ENCODE measurements at regions not wholly inside any gene's neighbourhood (a gene's known extent, or its start where the extent isn't known, plus 50 kb on each side); places are given as distances from the start of the nearest gene placed in this dataset.
"Not testable (repeated sequence)": the region's sequence is repeated elsewhere in the genome, so short reads cannot be mapped to it uniquely, and the experiment has no call there.

DNA sequence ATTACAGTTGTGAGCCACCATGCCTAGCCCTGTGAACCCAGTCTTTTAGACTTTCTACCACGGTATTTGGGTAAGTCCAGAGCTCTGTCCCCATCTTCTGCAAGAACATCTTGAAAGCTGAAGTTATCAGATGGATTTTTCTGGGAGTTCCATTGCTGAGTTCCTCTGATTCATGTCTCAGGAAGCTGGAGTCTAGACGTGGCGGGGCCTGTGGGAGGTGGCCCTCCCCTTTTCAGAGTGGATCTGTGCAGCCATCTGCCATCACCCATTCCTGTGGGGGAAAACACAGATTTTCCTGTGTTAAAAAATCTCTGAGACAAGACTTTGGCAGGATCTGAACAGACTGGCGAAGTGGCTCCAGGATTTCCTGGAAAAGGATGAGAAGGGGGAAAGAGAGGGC lies 234.3 kb downstream of the NPIPA7 start:
- H3K27me3 ChIP-seq (replicated peaks in 1 of 2; ENCODE audit: control insufficient read depth in 2 of 2, extremely low read depth in 1 of 2, insufficient read depth in 2 of 2, low read length in 1 of 2); H3K4me3 Mint-ChIP-seq; H3K9me3 ChIP-seq; ATAC-seq (replicated peaks in 1 of 4); H3K9me3 Mint-ChIP-seq; H3K27me3 Mint-ChIP-seq; H3K4me1 ChIP-seq (ENCODE audit: control insufficient read depth in 1 of 2, extremely low read depth in 1 of 2, insufficient read depth in 2 of 2, low read length in 2 of 2); POLR2A ChIA-PET; H3K4me3 ChIP-seq (ENCODE audit: control insufficient read depth in 1 of 2, extremely low read depth in 1 of 2, low read length in 1 of 2); H3K4me1 Mint-ChIP-seq; H3K36me3 Mint-ChIP-seq; H3K36me3 ChIP-seq (ENCODE audit: control insufficient read depth in 2 of 2, extremely low read depth in 1 of 2, insufficient read depth in 1 of 2, low read length in 1 of 2); H3K27ac ChIP-seq (ENCODE audit: low read length); CTCF ChIA-PET; DNase-seq; H3K27ac Mint-ChIP-seq: not testable (repeated sequence)
- no CpG with 5 or more reads among the region's 4 CpGs for WGBS (ENCODE audit: insufficient coverage)

DNA sequence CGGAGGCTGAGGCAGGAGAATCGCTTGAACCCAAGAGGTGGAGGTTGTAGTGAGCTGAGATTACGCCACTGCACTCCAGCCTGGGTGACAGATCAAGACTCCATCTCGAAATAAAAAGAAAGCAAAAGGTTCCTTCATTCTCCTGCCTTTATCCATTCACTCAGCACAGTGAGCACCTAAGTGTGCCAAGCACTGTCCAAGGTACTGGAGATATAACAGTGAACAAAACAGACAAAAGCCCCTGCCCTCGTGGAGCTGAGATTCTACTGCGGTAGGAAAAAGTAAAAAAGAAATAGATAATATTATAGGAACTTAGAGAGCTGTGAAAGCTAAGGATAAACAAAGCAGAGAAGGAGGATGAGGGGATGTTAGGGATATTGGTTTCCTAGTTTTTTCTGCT lies 235.5 kb downstream of the NPIPA7 start:
- H3K9me3 ChIP-seq; DNase-seq; ATAC-seq (replicated peaks in 1 of 4); POLR2A ChIA-PET; H3K27ac Mint-ChIP-seq; H3K36me3 Mint-ChIP-seq; H3K27me3 ChIP-seq (replicated peaks in 1 of 2; ENCODE audit: control insufficient read depth in 2 of 2, extremely low read depth in 1 of 2, insufficient read depth in 2 of 2, low read length in 1 of 2); CTCF ChIA-PET; H3K4me3 Mint-ChIP-seq; H3K4me3 ChIP-seq (ENCODE audit: control insufficient read depth in 1 of 2, extremely low read depth in 1 of 2, low read length in 1 of 2); H3K4me1 ChIP-seq (ENCODE audit: control insufficient read depth in 1 of 2, extremely low read depth in 1 of 2, insufficient read depth in 2 of 2, low read length in 2 of 2); H3K4me1 Mint-ChIP-seq; H3K9me3 Mint-ChIP-seq; H3K27ac ChIP-seq (ENCODE audit: low read length); H3K27me3 Mint-ChIP-seq; H3K36me3 ChIP-seq (ENCODE audit: control insufficient read depth in 2 of 2, extremely low read depth in 1 of 2, insufficient read depth in 1 of 2, low read length in 1 of 2): not testable (repeated sequence)
- WGBS (ENCODE audit: insufficient coverage), result no CpG with 5 or more reads among the region's 6 CpGs

DNA sequence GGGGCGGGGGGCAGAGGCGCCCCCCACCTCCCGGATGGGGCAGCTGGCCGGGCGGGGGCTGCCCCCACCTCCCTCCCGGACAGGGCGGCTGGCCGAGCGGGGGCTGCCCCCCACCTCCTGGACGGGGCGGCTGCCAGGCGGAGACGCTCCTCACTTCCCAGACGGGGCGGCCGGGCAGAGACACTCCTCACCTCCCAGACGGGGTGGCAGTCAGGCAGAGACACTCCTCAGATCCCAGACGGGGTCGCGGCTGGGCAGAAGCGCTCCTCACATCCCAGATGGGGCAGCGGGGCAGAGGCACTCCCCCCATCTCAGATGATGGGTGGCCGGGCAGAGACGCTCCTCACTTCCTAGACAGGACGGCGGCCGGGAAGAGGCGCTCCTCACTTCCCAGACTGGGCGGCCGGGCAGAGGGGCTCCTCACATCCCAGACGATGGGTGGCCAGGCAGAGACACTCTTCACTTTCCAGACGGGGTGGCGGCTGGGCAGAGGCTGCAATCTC lies 240.1 kb downstream of the NPIPA7 start:
- H3K4me1 Mint-ChIP-seq; H3K36me3 Mint-ChIP-seq; H3K4me3 ChIP-seq (ENCODE audit: control insufficient read depth in 1 of 2, extremely low read depth in 1 of 2, low read length in 1 of 2); H3K9me3 ChIP-seq; CTCF ChIA-PET; H3K4me3 Mint-ChIP-seq; DNase-seq; POLR2A ChIA-PET; H3K36me3 ChIP-seq (ENCODE audit: control insufficient read depth in 2 of 2, extremely low read depth in 1 of 2, insufficient read depth in 1 of 2, low read length in 1 of 2); H3K9me3 Mint-ChIP-seq; H3K27ac Mint-ChIP-seq; H3K27me3 ChIP-seq (replicated peaks in 1 of 2; ENCODE audit: control insufficient read depth in 2 of 2, extremely low read depth in 1 of 2, insufficient read depth in 2 of 2, low read length in 1 of 2); H3K27ac ChIP-seq (ENCODE audit: low read length); ATAC-seq (replicated peaks in 1 of 4); H3K4me1 ChIP-seq (ENCODE audit: control insufficient read depth in 1 of 2, extremely low read depth in 1 of 2, insufficient read depth in 2 of 2, low read length in 2 of 2); H3K27me3 Mint-ChIP-seq: not testable (repeated sequence)
- WGBS (ENCODE audit: insufficient coverage), result 94% methylated on average over 9 of the region's 33 CpGs

DNA sequence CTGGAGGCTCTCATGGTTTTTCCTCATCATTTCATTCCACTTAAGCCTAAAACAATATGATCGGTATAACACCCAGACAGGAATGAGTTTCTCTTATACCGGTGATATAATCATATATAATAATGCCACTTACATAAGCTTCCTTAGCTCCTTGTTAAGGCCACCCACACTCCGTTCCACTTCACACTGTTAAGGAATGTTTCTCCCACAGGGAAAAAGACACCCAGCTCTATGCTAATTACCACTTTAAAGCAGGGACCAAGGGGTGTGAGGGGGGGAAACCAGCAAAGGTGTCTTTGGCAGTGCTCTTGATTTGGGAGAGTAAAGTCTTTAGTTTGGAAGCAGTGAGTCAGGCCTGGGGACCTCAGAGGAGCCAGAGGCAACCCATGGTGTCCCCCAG lies 245.4 kb downstream of the NPIPA7 start:
- POLR2A ChIA-PET; H3K27me3 Mint-ChIP-seq; H3K27ac ChIP-seq (ENCODE audit: low read length); H3K36me3 Mint-ChIP-seq; CTCF ChIA-PET; H3K4me1 ChIP-seq (ENCODE audit: control insufficient read depth in 1 of 2, extremely low read depth in 1 of 2, insufficient read depth in 2 of 2, low read length in 2 of 2); H3K9me3 ChIP-seq; DNase-seq; H3K4me1 Mint-ChIP-seq; H3K27me3 ChIP-seq (replicated peaks in 1 of 2; ENCODE audit: control insufficient read depth in 2 of 2, extremely low read depth in 1 of 2, insufficient read depth in 2 of 2, low read length in 1 of 2); H3K36me3 ChIP-seq (ENCODE audit: control insufficient read depth in 2 of 2, extremely low read depth in 1 of 2, insufficient read depth in 1 of 2, low read length in 1 of 2); H3K4me3 ChIP-seq (ENCODE audit: control insufficient read depth in 1 of 2, extremely low read depth in 1 of 2, low read length in 1 of 2); ATAC-seq (replicated peaks in 1 of 4); H3K4me3 Mint-ChIP-seq; H3K27ac Mint-ChIP-seq; H3K9me3 Mint-ChIP-seq: not testable (repeated sequence)
- no CpG with 5 or more reads among the region's 3 CpGs for WGBS (ENCODE audit: insufficient coverage)

DNA sequence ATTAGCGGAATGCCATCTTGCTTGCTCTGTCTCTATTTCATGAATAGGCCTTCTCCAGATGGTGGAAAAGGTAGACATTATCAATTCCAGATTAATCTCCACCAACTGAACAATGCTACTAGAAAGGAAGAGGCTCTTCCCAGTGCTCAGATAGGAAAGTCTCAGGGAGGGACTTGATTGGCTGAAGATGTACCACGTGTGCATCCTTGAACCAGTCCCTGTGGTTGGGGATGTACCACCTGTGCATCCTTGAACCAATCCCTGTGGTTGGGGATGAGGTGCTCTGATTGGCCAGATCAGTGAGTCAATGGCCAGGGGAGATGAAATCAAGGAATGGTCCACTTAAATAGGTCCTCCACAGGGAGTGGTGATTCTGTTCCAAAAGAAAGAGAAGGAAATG lies 246.2 kb downstream of the NPIPA7 start:
- H3K9me3 ChIP-seq; CTCF ChIA-PET; H3K27ac Mint-ChIP-seq; H3K36me3 Mint-ChIP-seq; H3K4me1 Mint-ChIP-seq; H3K9me3 Mint-ChIP-seq; H3K27me3 Mint-ChIP-seq; DNase-seq; H3K27ac ChIP-seq (ENCODE audit: low read length); H3K27me3 ChIP-seq (replicated peaks in 1 of 2; ENCODE audit: control insufficient read depth in 2 of 2, extremely low read depth in 1 of 2, insufficient read depth in 2 of 2, low read length in 1 of 2); H3K36me3 ChIP-seq (ENCODE audit: control insufficient read depth in 2 of 2, extremely low read depth in 1 of 2, insufficient read depth in 1 of 2, low read length in 1 of 2); H3K4me3 Mint-ChIP-seq; ATAC-seq (replicated peaks in 1 of 4); H3K4me1 ChIP-seq (ENCODE audit: control insufficient read depth in 1 of 2, extremely low read depth in 1 of 2, insufficient read depth in 2 of 2, low read length in 2 of 2); H3K4me3 ChIP-seq (ENCODE audit: control insufficient read depth in 1 of 2, extremely low read depth in 1 of 2, low read length in 1 of 2); POLR2A ChIA-PET: not testable (repeated sequence)
- WGBS (ENCODE audit: insufficient coverage), result 88% methylated on average over 1 of the region's 2 CpGs

DNA sequence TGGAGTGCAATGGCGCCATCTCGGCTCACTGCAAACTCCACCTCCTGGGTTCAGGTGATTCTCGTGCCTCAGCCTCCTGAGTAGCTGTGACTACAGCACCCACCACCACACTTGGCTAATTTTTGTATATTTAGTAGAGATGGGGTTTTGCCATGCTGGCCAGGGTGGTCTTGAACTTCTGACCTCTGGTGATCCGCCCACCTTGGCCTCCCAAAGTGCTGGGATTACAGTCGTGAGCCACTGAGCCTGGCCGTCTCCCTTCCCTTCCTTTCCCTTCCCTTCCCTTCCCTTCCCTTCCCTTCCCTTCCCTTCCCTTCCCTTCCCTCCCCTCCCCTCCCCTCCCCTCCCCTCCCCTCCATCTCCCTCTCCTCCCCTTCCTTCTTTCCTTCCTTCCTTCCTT lies 248.9 kb downstream of the NPIPA7 start:
- H3K36me3 ChIP-seq (ENCODE audit: control insufficient read depth in 2 of 2, extremely low read depth in 1 of 2, insufficient read depth in 1 of 2, low read length in 1 of 2); H3K4me3 Mint-ChIP-seq; H3K9me3 ChIP-seq; ATAC-seq (replicated peaks in 1 of 4); DNase-seq; H3K36me3 Mint-ChIP-seq; CTCF ChIA-PET; H3K27ac Mint-ChIP-seq; H3K27me3 Mint-ChIP-seq; H3K27me3 ChIP-seq (replicated peaks in 1 of 2; ENCODE audit: control insufficient read depth in 2 of 2, extremely low read depth in 1 of 2, insufficient read depth in 2 of 2, low read length in 1 of 2); H3K4me3 ChIP-seq (ENCODE audit: control insufficient read depth in 1 of 2, extremely low read depth in 1 of 2, low read length in 1 of 2); H3K4me1 ChIP-seq (ENCODE audit: control insufficient read depth in 1 of 2, extremely low read depth in 1 of 2, insufficient read depth in 2 of 2, low read length in 2 of 2); H3K4me1 Mint-ChIP-seq; H3K27ac ChIP-seq (ENCODE audit: low read length); H3K9me3 Mint-ChIP-seq; POLR2A ChIA-PET: not testable (repeated sequence)
- no CpG with 5 or more reads among the region's 6 CpGs for WGBS (ENCODE audit: insufficient coverage)

DNA sequence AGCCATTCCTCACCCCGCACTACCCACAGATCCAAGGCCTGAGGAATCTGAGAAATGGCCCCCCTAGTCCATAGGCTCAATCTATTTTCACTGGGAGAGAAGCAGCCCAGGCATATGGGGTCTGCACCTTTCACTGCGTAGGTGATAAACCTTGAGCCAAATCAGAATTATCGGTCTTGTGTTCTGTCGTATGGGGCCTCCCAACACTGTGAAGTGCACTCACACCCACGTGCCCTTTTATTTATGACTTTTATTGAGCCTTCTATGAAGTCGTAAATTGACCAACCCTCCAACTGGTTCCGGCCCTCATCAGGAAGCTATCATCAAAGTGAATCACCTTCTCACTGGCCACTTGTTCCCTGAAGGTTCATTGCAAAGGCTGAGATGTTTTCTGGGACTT lies 259.3 kb downstream of the NPIPA7 start:
- WGBS (ENCODE audit: insufficient coverage), result 100% methylated on average over 1 of the region's 7 CpGs
- not testable (repeated sequence) for ATAC-seq (replicated peaks in 1 of 4); H3K4me3 Mint-ChIP-seq; H3K36me3 Mint-ChIP-seq; H3K9me3 Mint-ChIP-seq; H3K27ac ChIP-seq (ENCODE audit: low read length); DNase-seq; H3K4me1 Mint-ChIP-seq; H3K27me3 ChIP-seq (replicated peaks in 1 of 2; ENCODE audit: control insufficient read depth in 2 of 2, extremely low read depth in 1 of 2, insufficient read depth in 2 of 2, low read length in 1 of 2); H3K27ac Mint-ChIP-seq; H3K36me3 ChIP-seq (ENCODE audit: control insufficient read depth in 2 of 2, extremely low read depth in 1 of 2, insufficient read depth in 1 of 2, low read length in 1 of 2); H3K4me1 ChIP-seq (ENCODE audit: control insufficient read depth in 1 of 2, extremely low read depth in 1 of 2, insufficient read depth in 2 of 2, low read length in 2 of 2); H3K4me3 ChIP-seq (ENCODE audit: control insufficient read depth in 1 of 2, extremely low read depth in 1 of 2, low read length in 1 of 2); H3K9me3 ChIP-seq
- ChIA-PET CTCF (interaction anchor here in 1 of 2 donors (0.6 kb wide), 1 partner anchor 221 kb away, joined by 6 read pairs; no protein-coding TSS in a partner anchor), POLR2A (interaction anchor here in 1 of 2 donors (0.7 kb wide), 1 partner anchor 84 kb away, joined by 8 read pairs; no protein-coding TSS in a partner anchor)
- H3K27me3 Mint-ChIP-seq, result peaks cover 5 to 13% of the 10 kb centered on the region in 2 donors
